ENCODE measurements at regions not wholly inside any gene's neighbourhood (a gene's known extent, or its start where the extent isn't known, plus 50 kb on each side); places are given as distances from the start of the nearest gene placed in this dataset.

- no peak for TF ChIP-seq CTCF (IDR thresholded peaks at IDR 0.05; ENCODE audit: insufficient read depth, low read length, severe bottlenecking)
- Histone ChIP-seq H3K36me3 (ENCODE audit: control insufficient read depth, insufficient read depth, low read length) (no peaks in the 10 kb centered on the region), H3K27me3 (ENCODE audit: control insufficient read depth, insufficient read depth, low read length) (no peaks in the 10 kb centered on the region), H3K4me3 (ENCODE audit: low read depth, low read length) (no peak overlapping the region)
- FAIRE-seq (no peak), DNase-seq (ENCODE audit: low read depth) (no peak)
Measured at GRCh38 chr20:60892095-60892813, 359.8 kb upstream of the CDH4 start.

- Histone ChIP-seq H3K27me3 (ENCODE audit: control insufficient read depth, insufficient read depth, low read length) (no peaks in the 10 kb centered on the region), H3K4me3 (ENCODE audit: low read depth, low read length) (no peak overlapping the region), H3K36me3 (ENCODE audit: control insufficient read depth, insufficient read depth, low read length) (no peaks in the 10 kb centered on the region)
- FAIRE-seq = no peak
- no peak for TF ChIP-seq CTCF (IDR thresholded peaks at IDR 0.05; ENCODE audit: insufficient read depth, low read length, severe bottlenecking)
- DNase-seq (ENCODE audit: low read depth) = no peak
Measured at GRCh38 chr20:60894091-60894490, 358.0 kb upstream of the CDH4 start.

GRCh38 chr20:60895363-60896079 is 356.5 kb upstream of the CDH4 start:
- Histone ChIP-seq H3K36me3 (ENCODE audit: control insufficient read depth, insufficient read depth, low read length) (no peaks in the 10 kb centered on the region), H3K27me3 (ENCODE audit: control insufficient read depth, insufficient read depth, low read length) (no peaks in the 10 kb centered on the region), H3K4me3 (ENCODE audit: low read depth, low read length) (no peak overlapping the region)
- FAIRE-seq (no peak), DNase-seq (ENCODE audit: low read depth) (no peak)
- no peak for TF ChIP-seq CTCF (IDR thresholded peaks at IDR 0.05; ENCODE audit: insufficient read depth, low read length, severe bottlenecking)

- no peak overlapping the region for H3K4me3 ChIP-seq (ENCODE audit: low read depth, low read length)
- H3K36me3 ChIP-seq (ENCODE audit: control insufficient read depth, insufficient read depth, low read length) = no peaks in the 10 kb centered on the region
- DNase-seq (ENCODE audit: low read depth) (no peak), FAIRE-seq (no peak)
- H3K27me3 ChIP-seq (ENCODE audit: control insufficient read depth, insufficient read depth, low read length) = no peaks in the 10 kb centered on the region
- no peak for TF ChIP-seq CTCF (IDR thresholded peaks at IDR 0.05; ENCODE audit: insufficient read depth, low read length, severe bottlenecking)
Measured at GRCh38 chr20:60897976-60898375, 354.1 kb upstream of the CDH4 start.

GRCh38 chr20:60899320-60899719 is 352.7 kb upstream of the CDH4 start:
- DNase-seq (ENCODE audit: low read depth) (no peak), FAIRE-seq (no peak)
- TF ChIP-seq CTCF (IDR thresholded peaks at IDR 0.05; ENCODE audit: insufficient read depth, low read length, severe bottlenecking) = no peak

More at GRCh38 chr20:60899320-60899719, 352.7 kb upstream of the CDH4 start:
- H3K4me3 ChIP-seq (ENCODE audit: low read depth, low read length) = no peak overlapping the region
- no peaks in the 10 kb centered on the region for H3K27me3 ChIP-seq (ENCODE audit: control insufficient read depth, insufficient read depth, low read length)
- no peaks in the 10 kb centered on the region for H3K36me3 ChIP-seq (ENCODE audit: control insufficient read depth, insufficient read depth, low read length)
